Peyer's patch (tissue), 4 donors: ENCODE measurements at regions not wholly inside any gene's neighbourhood (a gene's known extent, or its start where the extent isn't known, plus 50 kb on each side); places are given as distances from the start of the nearest gene placed in this dataset.

Experiments
- DNase-seq, 3 donors: peaks; one replicate each; pipeline ENCODE4 v3.0.0-alpha.2; 2017 to 2019
- H3K27ac ChIP-seq, 4 donors: fragments of 200-600 bp; sonication (generic); one replicate each; pipeline ENCODE4 v1.5.1; 2016 to 2019
- H3K27me3 ChIP-seq, 2 donors: fragments of 200-600 bp; sonication (generic); one replicate each; pipeline ENCODE4 v1.5.1; 2019
- H3K36me3 ChIP-seq, 3 donors: fragments of 200-600 bp; sonication (generic); one replicate each; pipeline ENCODE4 v1.5.1; 2016 to 2019
- H3K4me1 ChIP-seq, 4 donors: fragments of 200-600 bp; sonication (generic); one replicate each; pipeline ENCODE4 v1.5.1; 2016 to 2019
- H3K4me3 ChIP-seq, 4 donors: fragments of 200-600 bp; sonication (generic); 1 replicate in 3 of 4; 2 replicates in 1 of 4; pipeline ENCODE4 v1.5.1; 2016 to 2019; ENCODE audit warnings: mild to moderate bottlenecking in 1 of 4
- H3K9me3 ChIP-seq, 4 donors: fragments of 200-600 bp; sonication (generic); one replicate each; pipeline ENCODE4 v1.5.1; 2016 to 2019; ENCODE audit warnings: mild to moderate bottlenecking in 1 of 4
- CTCF ChIP-seq, 6 experiments: fragments of 450-650 bp in 4 of 6; fragments of 200-600 bp in 2 of 6; sonication (generic) in 1 of 6; IDR thresholded peaks; one replicate each; pipeline ENCODE4 v1.5.1; 2017 to 2019; ENCODE audit warnings: antibody characterized with exemption in 6 of 6, mild to moderate bottlenecking in 3 of 6, moderate library complexity in 1 of 6
- POLR2A ChIP-seq, 2 donors: fragments of 450-650 bp; IDR thresholded peaks; one replicate each; pipeline ENCODE4 v1.5.1; 2017; ENCODE audit warnings: antibody characterized with exemption in 2 of 2, mild to moderate bottlenecking in 2 of 2, moderate library complexity in 2 of 2

- Histone ChIP-seq H3K27ac (peak overlapping the region in 3 of 4 donors; percentile 35 to 86 (median 45)), H3K36me3 (no peaks in the 10 kb centered on the region), H3K27me3 (no peaks in the 10 kb centered on the region), H3K4me3 (no peak overlapping the region), H3K9me3 (no peaks in the 10 kb centered on the region), H3K4me1 (peaks cover 0 to 10% (median 0%) of the 10 kb centered on the region in 4 donors)
- no peak for TF ChIP-seq POLR2A (IDR thresholded peaks at IDR 0.05)
- no peak for TF ChIP-seq CTCF (IDR thresholded peaks at IDR 0.05)
- DNase-seq, result peak in 1 of 3 donors; percentile 60
These were observed 143.3 kb downstream of the TES start for GRCh38 chr7:116353647-116354046.

- DNase-seq, result peak in 1 of 3 donors; percentile 47
- Histone ChIP-seq H3K36me3 (no peaks in the 10 kb centered on the region), H3K4me3 (no peak overlapping the region), H3K4me1 (peaks cover 0 to 10% (median 0%) of the 10 kb centered on the region in 4 donors), H3K27ac (peak overlapping the region; percentile 35 to 86 (median 40)), H3K27me3 (no peaks in the 10 kb centered on the region), H3K9me3 (no peaks in the 10 kb centered on the region)
- TF ChIP-seq POLR2A (IDR thresholded peaks at IDR 0.05) (no peak), CTCF (IDR thresholded peaks at IDR 0.05) (no peak)
These were observed 143.8 kb downstream of the TES start for GRCh38 chr7:116354171-116354545.

GRCh38 chr7:116354546-116355423 is 144.4 kb downstream of the TES start:
- DNase-seq, result peak in 1 of 3 donors; percentile 51
- no peak overlapping the region for H3K4me3 ChIP-seq
- no peaks in the 10 kb centered on the region for H3K36me3 ChIP-seq
- TF ChIP-seq POLR2A (IDR thresholded peaks at IDR 0.05), result no peak
- TF ChIP-seq CTCF (IDR thresholded peaks at IDR 0.05), result no peak
- H3K27ac ChIP-seq, result peak overlapping the region; percentile 35 to 86 (median 40)
- H3K4me1 ChIP-seq, result peaks cover 0 to 10% (median 0%) of the 10 kb centered on the region in 4 donors
- H3K9me3 ChIP-seq, result no peaks in the 10 kb centered on the region
- no peaks in the 10 kb centered on the region for H3K27me3 ChIP-seq

- Histone ChIP-seq H3K4me3 (no peak overlapping the region), H3K36me3 (no peaks in the 10 kb centered on the region), H3K9me3 (no peaks in the 10 kb centered on the region), H3K27ac (peak overlapping the region in 3 of 4 donors; percentile 35 to 86 (median 45)), H3K4me1 (peaks cover 0 to 10% (median 0%) of the 10 kb centered on the region in 4 donors), H3K27me3 (no peaks in the 10 kb centered on the region)
- TF ChIP-seq CTCF (IDR thresholded peaks at IDR 0.05), result no peak
- TF ChIP-seq POLR2A (IDR thresholded peaks at IDR 0.05), result no peak
- no peak for DNase-seq
These were observed 144.1 kb upstream of the CAV2 start for GRCh38 chr7:116355424-116355765.

- TF ChIP-seq POLR2A (IDR thresholded peaks at IDR 0.05), result no peak
- no peak for TF ChIP-seq CTCF (IDR thresholded peaks at IDR 0.05)
- DNase-seq, result no peak
- H3K27me3 ChIP-seq, result no peaks in the 10 kb centered on the region
- H3K4me1 ChIP-seq, result peaks cover 0 to 10% (median 0%) of the 10 kb centered on the region in 4 donors
- H3K4me3 ChIP-seq, result no peak overlapping the region
- peak overlapping the region in 2 of 4 donors; percentile 14 to 86 for H3K27ac ChIP-seq
- no peaks in the 10 kb centered on the region for H3K9me3 ChIP-seq
- H3K36me3 ChIP-seq, result no peaks in the 10 kb centered on the region
These were observed 143.1 kb upstream of the CAV2 start for GRCh38 chr7:116356333-116356965.
